MM.1S (cell line): ENCODE measurements at regions not wholly inside any gene's neighbourhood (a gene's known extent, or its start where the extent isn't known, plus 50 kb on each side); places are given as distances from the start of the nearest gene placed in this dataset.

ENCODE experiments used
- CTCF ChIP-seq: fragments of 300-600 bp; sonication (generic); IDR thresholded peaks from 2 replicates; pipeline ENCODE4 v1.5.1; 2016; ENCODE audit warnings: antibody characterized with exemption, low read length, mixed read lengths
- EZH2phosphoT487 ChIP-seq: fragments of 300-600 bp; sonication (generic); IDR thresholded peaks from 2 replicates; pipeline ENCODE4 v1.6.1; 2018; ENCODE audit warnings: antibody characterized with exemption, low read length

- TF ChIP-seq CTCF (no peak), EZH2phosphoT487 (no peak)
Measured at GRCh38 chr1:30047576-30047975, 675.8 kb downstream of the MATN1 start.
